K562 (cell line): ENCODE measurements at regions not wholly inside any gene's neighbourhood (a gene's known extent, or its start where the extent isn't known, plus 50 kb on each side); places are given as distances from the start of the nearest gene placed in this dataset.

Source experiments
- ATAC-seq: fragments of 200-7000 bp; cut with Tn5 transposase; 3 replicates; pipeline ENCODE4 v1.9.1; 2020; ENCODE audit warnings: moderate library complexity
- BruUV-seq: library from RNA; stranded (reverse); fragments of 400-500 nt; replicated peaks from 2 replicates; lab custom pipeline; 2021; lab: Mats Ljungman, UMichigan
- CTCF ChIA-PET: fragments of 300-600 bp; formaldehyde crosslinking; extraction: SDS; loops from one replicate; lab custom pipeline; 2021; ENCODE audit warnings: low intra/inter-chr PET ratio; lab: Yijun Ruan, JAX
- POLR2A ChIA-PET: fragments of 300-600, 350-650 bp; sonication (Branson Sonifier 250); formaldehyde crosslinking; extraction: SDS; loops from one replicate; lab custom pipeline; 2021; ENCODE audit warnings: antibody characterized with exemption, inconsistent platforms; lab: Yijun Ruan, JAX
- DNase-seq, 4 experiments: peaks; one replicate each; pipeline versions ENCODE4 v3.0.0 to v3.0.0-alpha.2; 2011 to 2018; ENCODE audit warnings: low spot score in 3 of 4, mixed read lengths in 3 of 4; ENCODE audit errors: extremely low read depth in 1 of 4
- FAIRE-seq: peaks from 2 replicates; lab custom pipeline; 2011; peaks lifted over from hg19 to GRCh38; lab: Jason Lieb, UNC
- H2AFZ ChIP-seq: 2 replicates; pipeline ENCODE4 v1.6.0; 2011; ENCODE audit warnings: low read depth, low read length, control low read depth, inconsistent platforms
- H3K27ac ChIP-seq: fragments of 200-600 bp; 3 replicates; pipeline ENCODE4 v1.8.0; 2011; ENCODE audit warnings: low read depth, mild to moderate bottlenecking, control low read depth, inconsistent platforms, low read length, moderate library complexity, mixed read lengths; ENCODE audit errors: extremely low read depth
- H3K27me3 ChIP-seq, 2 experiments: fragments of 300-600 bp in 1 of 2; 2 replicates in 1 of 2; 3 replicates in 1 of 2; pipeline versions ENCODE4 v1.6.0 to v1.8.0; 2011; ENCODE audit warnings: inconsistent platforms in 2 of 2, low read length in 2 of 2, mild to moderate bottlenecking in 1 of 2, mixed read lengths in 1 of 2, moderate library complexity in 1 of 2; ENCODE audit not compliant: control insufficient read depth in 2 of 2, insufficient read depth in 2 of 2
- H3K36me3 ChIP-seq: fragments of 300-600 bp; 3 replicates; pipeline ENCODE4 v1.8.0; 2011; ENCODE audit warnings: mild to moderate bottlenecking, low read length, inconsistent platforms; ENCODE audit not compliant: control insufficient read depth, insufficient read depth
- H3K4me1 ChIP-seq, 2 experiments: fragments of 200-600 bp in 1 of 2; replicated peaks in 1 of 2; 2 replicates in 1 of 2; 3 replicates in 1 of 2; pipeline versions ENCODE4 v1.5.1 to v1.8.0; 2011; ENCODE audit warnings: inconsistent platforms in 2 of 2, low read length in 2 of 2, mild to moderate bottlenecking in 1 of 2, mixed read lengths in 1 of 2, moderate library complexity in 1 of 2; ENCODE audit not compliant: control insufficient read depth in 2 of 2, insufficient read depth in 2 of 2
- H3K4me2 ChIP-seq: 2 replicates; pipeline ENCODE4 v1.6.1; 2011; ENCODE audit warnings: low read length, control low read depth, inconsistent platforms, mixed read lengths; ENCODE audit not compliant: insufficient read depth
- H3K4me3 ChIP-seq: fragments of 200-600 bp; sonication (generic), shearing (Covaris generic); 2 replicates; pipeline ENCODE4 v1.5.1; 2016; ENCODE audit warnings: control low read depth, inconsistent platforms
- H3K79me2 ChIP-seq: fragments of 200-600 bp; 3 replicates; pipeline ENCODE4 v1.8.0; 2011; ENCODE audit warnings: low read length, inconsistent platforms; ENCODE audit not compliant: control insufficient read depth, insufficient read depth
- H3K9ac ChIP-seq, 2 experiments: 2 replicates each; pipeline versions ENCODE4 v1.6.0 to v1.6.1; 2011; ENCODE audit warnings: low read depth in 2 of 2, low read length in 2 of 2, control low read depth in 1 of 2, inconsistent platforms in 1 of 2, mild to moderate bottlenecking in 1 of 2, mixed read lengths in 1 of 2; ENCODE audit not compliant: insufficient read depth in 1 of 2
- H3K9me1 ChIP-seq: one replicate; pipeline ENCODE4 v1.6.0; 2011; ENCODE audit warnings: inconsistent platforms, mild to moderate bottlenecking, low read length, moderate library complexity; ENCODE audit not compliant: control insufficient read depth, insufficient read depth
- H3K9me3 ChIP-seq: replicated peaks from 2 replicates; pipeline ENCODE4 v1.5.1; 2011; ENCODE audit warnings: low read depth, low read length, inconsistent platforms; ENCODE audit not compliant: control insufficient read depth, insufficient read depth
- H4K20me1 ChIP-seq: replicated peaks from 2 replicates; pipeline ENCODE4 v1.6.1; 2011; ENCODE audit warnings: low read length, inconsistent platforms, mixed read lengths; ENCODE audit not compliant: control insufficient read depth, insufficient read depth
- ATF6 ChIP-seq: sonication (generic); formaldehyde crosslinking; IDR thresholded peaks from 2 replicates; pipeline ENCODE4 v1.4.0; 2020; ENCODE audit warnings: mild to moderate bottlenecking, missing genetic modification reagents
- BRD9 ChIP-seq: fragments of 450-650 bp; IDR thresholded peaks from 2 replicates; pipeline ENCODE4 v1.6.1; 2018; ENCODE audit warnings: low read depth; ENCODE audit not compliant: partially characterized antibody
- ETV1 ChIP-seq: fragments of 450-650 bp; conservative IDR thresholded peaks from 2 replicates; pipeline ENCODE4 v1.6.1; 2016; ENCODE audit warnings: missing genetic modification characterization, control low read depth, low read depth, missing compliant biosample characterization
- IRF1 ChIP-seq: sonication (generic); formaldehyde crosslinking; IDR thresholded peaks from 2 replicates; pipeline ENCODE4 v1.8.0; 2022; ENCODE audit warnings: missing genetic modification reagents, mild to moderate bottlenecking, borderline replicate concordance
- JUNB ChIP-seq: fragments of 450-650 bp; formaldehyde crosslinking; conservative IDR thresholded peaks from 2 replicates; pipeline ENCODE4 v1.4.0; 2020; ENCODE audit warnings: mild to moderate bottlenecking
- MNT ChIP-seq, 2 experiments: fragments of 450-650 bp; conservative IDR thresholded peaks; 2 replicates each; pipeline ENCODE4 v1.6.1; 2017; ENCODE audit warnings: mild to moderate bottlenecking in 2 of 2, moderate library complexity in 2 of 2
- PHTF2 ChIP-seq: fragments of 250-450 bp; sonication (Bioruptor Pico); IDR thresholded peaks from 2 replicates; pipeline ENCODE4 v1.5.0; 2021; ENCODE audit warnings: mild to moderate bottlenecking
- PREB ChIP-seq: sonication (generic); formaldehyde crosslinking; IDR thresholded peaks from 2 replicates; pipeline ENCODE4 v1.8.1; 2023; ENCODE audit warnings: mild to moderate bottlenecking, missing genetic modification reagents
- RNF2 ChIP-seq: sonication (generic); IDR thresholded peaks from 2 replicates; pipeline ENCODE4 v1.6.1; 2016
- STAG1 ChIP-seq: sonication (generic); formaldehyde crosslinking; IDR thresholded peaks from 2 replicates; pipeline ENCODE4 v1.5.0; 2020; ENCODE audit warnings: missing genetic modification reagents, borderline replicate concordance
- TAF15 ChIP-seq: fragments of 200-400 bp; formaldehyde crosslinking; IDR thresholded peaks from 2 replicates; pipeline ENCODE4 v1.6.1; 2017; ENCODE audit warnings: mild to moderate bottlenecking, low read depth, low read length, moderate library complexity
- THAP7 ChIP-seq: fragments of 250-450 bp; sonication (Bioruptor Pico); IDR thresholded peaks from 2 replicates; pipeline ENCODE4 v1.5.0; 2021
- ZNF717 ChIP-seq: fragments of 250-450 bp; sonication (Bioruptor Pico); IDR thresholded peaks from 2 replicates; pipeline ENCODE4 v1.5.0; 2021
- WGBS: fragments of 100-300 bp; shearing (Covaris generic); methylation state at CpG from one replicate; pipeline ENCODE4 v1.1.6; 2016; ENCODE audit warnings: low coverage, mixed read lengths; ENCODE audit not compliant: insufficient coverage; ENCODE audit errors: missing lambda C conversion rate; 5-methylcytosine and 5-hydroxymethylcytosine counted together
- in situ Hi-C: fragments of 300-500 bp; cut with MboI; formaldehyde crosslinking; loops from 4 replicates; pipeline ENCODE4 v1.15.0; 2018; ENCODE audit warnings: inconsistent platforms, mixed read lengths
- intact Hi-C: fragments of 100-400 bp; cut with micrococcal nuclease; formaldehyde crosslinking; loops from 2 replicates; pipeline ENCODE4 v1.14.2; 2022

- Histone ChIP-seq H3K4me1 (no peaks in the 10 kb centered on the region), H3K27me3 (no peaks in the 10 kb centered on the region), H2AFZ (no peak overlapping the region), H3K4me3 (no peak overlapping the region), H3K9me3 (no peaks in the 10 kb centered on the region), H3K79me2 (no peaks in the 10 kb centered on the region), H3K4me2 (no peak overlapping the region), H3K9me1 (no peaks in the 10 kb centered on the region), H4K20me1 (no peaks in the 10 kb centered on the region), H3K36me3 (no peaks in the 10 kb centered on the region), H3K9ac (no peak overlapping the region), H3K27ac (no peak overlapping the region)
- ChIA-PET POLR2A (no interaction called here), CTCF (no interaction called here)
- no TSS peak for BruUV-seq
- WGBS: 0% methylated on average over 2 of the region's 2 CpGs
- no peak for ATAC-seq
- TF ChIP-seq ZNF717 (no peak), RNF2 (no peak), IRF1 (CRISPR knock-in tag) (no peak), STAG1 (CRISPR knock-in tag) (no peak), TAF15 (no peak), BRD9 (no peak), ETV1 (tag) (no peak), JUNB (no peak), PHTF2 (CRISPR knock-in tag) (no peak), MNT (conservative IDR thresholded peaks at IDR 0.05) (no peak), ATF6 (CRISPR knock-in tag) (no peak), PREB (CRISPR knock-in tag) (no peak), THAP7 (CRISPR knock-in tag) (no peak)
- intact Hi-C loops (no loop called here), in situ Hi-C loops (no loop called here)
- DNase-seq: no peak
- no peak for FAIRE-seq
These were observed 111.3 kb upstream of the BCL6 start for GRCh38 chr3:187856555-187856954.
